Psoas muscle (tissue), 7 donors: ENCODE measurements at regions not wholly inside any gene's neighbourhood (a gene's known extent, or its start where the extent isn't known, plus 50 kb on each side); places are given as distances from the start of the nearest gene placed in this dataset.

Experiments used
- ATAC-seq, 4 donors: fragments of 200-7000 bp; cut with Tn5 transposase; one replicate each; pipeline ENCODE4 v1.9.1; 2020; ENCODE audit warnings: moderate library complexity in 3 of 4, mild to moderate bottlenecking in 2 of 4
- DNase-seq, 2 donors: peaks; one replicate each; pipeline ENCODE4 v3.0.0-alpha.2; 2020
- H3K27ac ChIP-seq: fragments of 200-600 bp; one replicate; pipeline ENCODE4 v1.8.0; 2022
- H3K27me3 ChIP-seq, 3 donors: fragments of 200-600 bp in 1 of 3; one replicate each; pipeline versions ENCODE4 v1.6.1 to v1.8.0; 2013 to 2022; ENCODE audit warnings: low read length in 2 of 3, mild to moderate bottlenecking in 2 of 3, moderate library complexity in 1 of 3; ENCODE audit not compliant: insufficient read depth in 3 of 3
- H3K36me3 ChIP-seq, 2 donors: fragments of 200-600 bp in 1 of 2; one replicate each; pipeline versions ENCODE4 v1.6.1 to v1.8.0; 2013 to 2022; ENCODE audit warnings: low read depth in 1 of 2, mild to moderate bottlenecking in 1 of 2, moderate library complexity in 1 of 2; ENCODE audit not compliant: insufficient read depth in 1 of 2
- H3K4me1 ChIP-seq: fragments of 200-600 bp; one replicate; pipeline ENCODE4 v1.8.0; 2022
- H3K4me3 ChIP-seq: fragments of 200-600 bp; one replicate; pipeline ENCODE4 v1.8.0; 2022; ENCODE audit warnings: mild to moderate bottlenecking
- H3K9me3 ChIP-seq: fragments of 200-600 bp; one replicate; pipeline ENCODE4 v1.8.0; 2022
- CTCF ChIP-seq: fragments of 200-600 bp; IDR thresholded peaks from one replicate; pipeline ENCODE4 v1.8.0; 2022; ENCODE audit warnings: antibody characterized with exemption
- WGBS, 3 donors: extraction: QIAGEN DNeasy Blood & Tissue Kit; methylation state at CpG; one replicate each; pipeline versions ENCODE4 v1.1.6 to v1.1.7; 2013; 5-methylcytosine and 5-hydroxymethylcytosine counted together
- intact Hi-C, 2 donors: fragments of 100-400 bp; cut with DNase I; formaldehyde crosslinking; loops; one replicate each; pipeline versions ENCODE4 v1.11.0 to v1.14.2; 2022
- donor health status: healthy with polysubstance abuse.
- donor health status: DM: no; HTN: no; CAD: no; lungs with moderate emphysema.
- donor health status: Bipolar disorder and iron deficiency.
- donor health status: healthy.
- donor health status: DM: yes; HTN: yes; CAD: no.
- donor health status: DM: no; HTN: no; CAD: no.
- donor health status: DM: yes; HTN: yes; CAD: no.

- 61 to 66% (median 66%) methylated on average over 4 of the region's 4 CpGs for WGBS, 3 donors
- no peak for TF ChIP-seq CTCF
Measured at GRCh38 chr5:123868881-123869280, 356.9 kb downstream of the CSNK1G3 start.

GRCh38 chr5:123868267-123868666 lies 356.3 kb downstream of the CSNK1G3 start:
- no peak for ATAC-seq
- DNase-seq: no peak
- TF ChIP-seq CTCF: no peak
- Histone ChIP-seq H3K4me1 (peaks cover 17% of the 10 kb centered on the region), H3K27ac (no peak overlapping the region), H3K4me3 (no peak overlapping the region), H3K27me3 (no peaks in the 10 kb centered on the region), H3K9me3 (no peaks in the 10 kb centered on the region), H3K36me3 (no peaks in the 10 kb centered on the region)
- intact Hi-C loops: no loop called here

More at GRCh38 chr5:123868881-123869280, 356.9 kb downstream of the CSNK1G3 start:
- peaks cover 21% of the 10 kb centered on the region for H3K4me1 ChIP-seq
- no peak overlapping the region for H3K27ac ChIP-seq
- ATAC-seq (no peak), DNase-seq (no peak)
- H3K4me3 ChIP-seq: no peak overlapping the region
- no peaks in the 10 kb centered on the region for H3K9me3 ChIP-seq
- H3K36me3 ChIP-seq: no peaks in the 10 kb centered on the region
- H3K27me3 ChIP-seq: no peaks in the 10 kb centered on the region
- intact Hi-C loops: no loop called here

- H3K27me3 ChIP-seq: no peaks in the 10 kb centered on the region
- ATAC-seq: no peak
- 95 to 96% (median 96%) methylated on average over 8 of the region's 8 CpGs for WGBS, 3 donors
Measured at GRCh38 chr5:123865641-123866040, 353.7 kb downstream of the CSNK1G3 start.

GRCh38 chr5:123864578-123864977 lies 352.6 kb downstream of the CSNK1G3 start:
- WGBS, 3 donors: 84 to 88% (median 87%) methylated on average over 1 of the region's 1 CpG
- Histone ChIP-seq H3K27ac (no peak overlapping the region), H3K4me1 (peaks cover 12% of the 10 kb centered on the region), H3K4me3 (no peak overlapping the region), H3K36me3 (no peaks in the 10 kb centered on the region), H3K9me3 (no peaks in the 10 kb centered on the region), H3K27me3 (no peaks in the 10 kb centered on the region)
- intact Hi-C loops: no loop called here
- ATAC-seq (no peak), DNase-seq (no peak)
- TF ChIP-seq CTCF: no peak

More at GRCh38 chr5:123865641-123866040, 353.7 kb downstream of the CSNK1G3 start:
- no peak for DNase-seq
- no peak for TF ChIP-seq CTCF
- Histone ChIP-seq H3K9me3 (no peaks in the 10 kb centered on the region), H3K4me1 (peaks cover 12% of the 10 kb centered on the region), H3K27ac (no peak overlapping the region), H3K36me3 (no peaks in the 10 kb centered on the region), H3K4me3 (no peak overlapping the region)
- intact Hi-C loops: no loop called here

- DNase-seq: no peak
- H3K4me1 ChIP-seq: no peaks in the 10 kb centered on the region
- no peaks in the 10 kb centered on the region for H3K36me3 ChIP-seq
- intact Hi-C loops: no loop called here
- H3K27me3 ChIP-seq: no peaks in the 10 kb centered on the region
- no peaks in the 10 kb centered on the region for H3K9me3 ChIP-seq
- no peak for TF ChIP-seq CTCF
- 87 to 90% (median 89%) methylated on average over 1 of the region's 1 CpG for WGBS, 3 donors
- no peak overlapping the region for H3K27ac ChIP-seq
- no peak for ATAC-seq
- no peak overlapping the region for H3K4me3 ChIP-seq
Measured at GRCh38 chr5:123858938-123859337, 347.0 kb downstream of the CSNK1G3 start.
